B cell (primary cell): ENCODE measurements at regions not wholly inside any gene's neighbourhood (a gene's known extent, or its start where the extent isn't known, plus 50 kb on each side); places are given as distances from the start of the nearest gene placed in this dataset.
A peak's percentile ranks its signal among the peaks of the same experiment; 100 is the strongest.

Experiments used
- ATAC-seq: fragments of 200-7000 bp; cut with Tn5 transposase; one replicate; pipeline ENCODE4 v1.10.0; 2021; ENCODE audit warnings: low read depth, mild to moderate bottlenecking, moderate number of reproducible peaks, moderate library complexity
- CTCF ChIA-PET: fragments of 350-600 bp; sonication (Branson Sonifier 250); formaldehyde crosslinking; loops from one replicate; lab custom pipeline; 2021; ENCODE audit warnings: antibody characterized with exemption, inconsistent platforms; lab: Charles Lee
- POLR2A ChIA-PET: fragments of 350-600 bp; sonication (Branson Sonifier 250); formaldehyde crosslinking; loops from one replicate; lab custom pipeline; 2021; ENCODE audit warnings: antibody characterized with exemption; lab: Charles Lee
- DNase-seq: peaks from one replicate; pipeline ENCODE4 v3.0.0; 2013
- H2AFZ ChIP-seq: 2 replicates; pipeline ENCODE4 v1.6.1; 2012; ENCODE audit warnings: mild to moderate bottlenecking, low read depth, low read length; ENCODE audit not compliant: insufficient read depth, poor library complexity, severe bottlenecking
- H3K27ac ChIP-seq, 2 donors: 1 replicate in 1 of 2; 2 replicates in 1 of 2; pipeline ENCODE4 v1.5.1; 2012 to 2013; ENCODE audit warnings: low read length in 2 of 2, mild to moderate bottlenecking in 2 of 2, moderate library complexity in 1 of 2
- H3K27me3 ChIP-seq, 4 experiments: fragments of 200-600 bp in 1 of 4; sonication (generic) in 1 of 4; replicated peaks in 1 of 4; 1 replicate in 2 of 4; 2 replicates in 2 of 4; pipeline versions ENCODE4 v1.6.1 to v1.7.0; 2013 to 2016; ENCODE audit warnings: low read length in 3 of 4, mild to moderate bottlenecking in 2 of 4, mixed read lengths in 1 of 4, moderate library complexity in 1 of 4; ENCODE audit not compliant: insufficient read depth in 4 of 4, control insufficient read depth in 3 of 4; ENCODE audit errors: control extremely low read depth in 1 of 4
- H3K36me3 ChIP-seq, 2 experiments: replicated peaks in 1 of 2; 1 replicate in 1 of 2; 2 replicates in 1 of 2; pipeline versions ENCODE4 v1.6.1 to v1.7.1; 2013; ENCODE audit warnings: low read length in 1 of 2; ENCODE audit not compliant: insufficient read depth in 2 of 2, control insufficient read depth in 1 of 2; ENCODE audit errors: control extremely low read depth in 1 of 2, extremely low read depth in 1 of 2
- H3K4me1 ChIP-seq, 2 donors: fragments of 200-600 bp in 1 of 2; sonication (generic) in 1 of 2; 1 replicate in 1 of 2; 2 replicates in 1 of 2; pipeline versions ENCODE4 v1.5.1 to v1.6.1; 2013 to 2017; ENCODE audit warnings: low read length in 2 of 2; ENCODE audit not compliant: control insufficient read depth in 2 of 2, insufficient read depth in 2 of 2
- H3K4me2 ChIP-seq: replicated peaks from 2 replicates; pipeline ENCODE3; 2012; ENCODE audit warnings: mild to moderate bottlenecking, low read depth, low read length; ENCODE audit not compliant: poor library complexity, severe bottlenecking
- H3K4me3 ChIP-seq, 5 experiments: fragments of 200-600 bp in 1 of 5; sonication (generic) in 1 of 5; 1 replicate in 3 of 5; 2 replicates in 2 of 5; pipeline versions ENCODE4 v1.5.1 to v1.7.0; 2011 to 2016; ENCODE audit warnings: low read length in 4 of 5, mild to moderate bottlenecking in 4 of 5, low read depth in 2 of 5, control low read depth in 1 of 5, moderate library complexity in 1 of 5; ENCODE audit not compliant: insufficient read depth in 1 of 5; ENCODE audit errors: control extremely low read depth in 1 of 5, extremely low read depth in 1 of 5
- H3K79me2 ChIP-seq: fragments of 200-600 bp; sonication (generic); one replicate; pipeline ENCODE4 v1.6.0; 2016; ENCODE audit warnings: low read length; ENCODE audit not compliant: control insufficient read depth, insufficient read depth
- H3K9ac ChIP-seq: fragments of 200-600 bp; sonication (generic); 2 replicates; pipeline ENCODE4 v1.6.1; 2017; ENCODE audit warnings: mild to moderate bottlenecking, low read length, moderate library complexity
- H3K9me3 ChIP-seq, 3 donors: one replicate each; pipeline versions ENCODE4 v1.6.1 to v1.7.1; 2013; ENCODE audit warnings: low read length in 2 of 3; ENCODE audit not compliant: control insufficient read depth in 2 of 3, insufficient read depth in 1 of 3; ENCODE audit errors: control extremely low read depth in 1 of 3
- H4K20me1 ChIP-seq: 2 replicates; pipeline ENCODE4 v1.6.0; 2012; ENCODE audit warnings: mild to moderate bottlenecking, low read length; ENCODE audit not compliant: insufficient read depth, control insufficient read depth, poor library complexity, severe bottlenecking
- H3K27ac Mint-ChIP-seq: one replicate; pipeline ENCODE4 v1.8.0; 2021; ENCODE audit warnings: mixed read lengths
- H3K27me3 Mint-ChIP-seq: one replicate; pipeline ENCODE4 v1.8.0; 2021; ENCODE audit warnings: mixed read lengths
- H3K4me1 Mint-ChIP-seq: one replicate; pipeline ENCODE4 v1.8.0; 2021; ENCODE audit warnings: mixed read lengths
- H3K4me3 Mint-ChIP-seq: one replicate; pipeline ENCODE4 v1.8.0; 2021; ENCODE audit warnings: mixed read lengths
- H3K9me3 Mint-ChIP-seq: one replicate; pipeline ENCODE4 v1.8.0; 2022; ENCODE audit warnings: mixed read lengths; ENCODE audit not compliant: insufficient read depth
- EZH2 ChIP-seq: IDR thresholded peaks from 2 replicates; pipeline ENCODE4 v1.6.1; 2012; ENCODE audit warnings: borderline replicate concordance, low read depth, mild to moderate bottlenecking, moderate library complexity, low read length; ENCODE audit not compliant: insufficient read depth, poor library complexity, severe bottlenecking
- WGBS: methylation state at CpG from one replicate; pipeline ENCODE4 v1.1.5; 2013; ENCODE audit warnings: missing lambda C conversion rate; ENCODE audit not compliant: insufficient coverage; 5-methylcytosine and 5-hydroxymethylcytosine counted together
- intact Hi-C: fragments of 100-400 bp; cut with micrococcal nuclease; formaldehyde crosslinking; loops from one replicate; pipeline ENCODE4 v1.10.0; 2022
- TF ChIP-seq, protein P1 (sequence below): fragments of 200-600 bp; IDR thresholded peaks from one replicate; pipeline ENCODE4 v1.8.0; 2022; ENCODE audit warnings: antibody characterized with exemption, mild to moderate bottlenecking

DNA sequence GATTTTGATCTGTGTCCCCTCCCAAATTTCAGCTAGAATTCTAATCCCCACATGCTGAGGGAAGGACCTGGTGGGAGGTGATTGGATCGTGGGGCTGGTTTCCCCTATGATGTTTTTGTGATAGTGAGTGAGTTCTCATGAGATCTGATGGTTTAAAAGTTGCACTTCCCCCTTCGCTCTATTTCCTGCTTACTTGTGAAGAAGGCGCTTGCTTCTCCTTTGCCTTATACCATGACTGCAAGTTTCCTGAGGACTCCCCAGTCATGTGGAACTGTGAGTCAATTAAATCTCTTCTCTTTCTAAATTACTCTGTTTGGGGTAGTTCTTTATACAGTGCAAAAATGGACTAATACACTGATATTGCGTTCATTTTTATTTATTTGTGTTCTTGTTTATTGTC lies 636.8 kb upstream of the LINC00305 start:
- Mint-ChIP-seq H3K4me1 (peaks cover 21% of the 10 kb centered on the region), H3K27ac (peak overlapping the region; percentile 16)
- no CpG with 5 or more reads among the region's 4 CpGs for WGBS

DNA sequence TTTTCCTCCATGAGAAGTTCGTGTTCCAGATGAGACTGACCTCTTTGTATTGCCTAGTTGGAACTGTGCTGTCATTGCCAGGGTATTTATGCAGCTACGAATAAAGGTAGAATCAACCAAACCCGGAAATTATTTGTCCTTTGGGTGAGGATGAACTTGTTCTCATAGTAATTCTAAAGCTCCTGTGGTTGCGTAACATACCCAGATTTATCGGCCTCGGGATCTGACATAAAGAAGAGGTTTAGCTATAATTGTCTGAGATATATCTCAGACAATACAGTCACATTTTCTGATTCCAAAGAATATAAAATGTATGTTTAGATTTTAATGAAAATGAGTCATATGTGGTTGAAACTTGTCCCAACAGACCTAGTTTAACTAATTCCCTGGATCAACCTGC lies 628.7 kb upstream of the LINC00305 start:
- no peak overlapping the region for H2AFZ ChIP-seq
- H3K4me1 ChIP-seq = no peaks in the 10 kb centered on the region
- H3K27me3 ChIP-seq = no peaks in the 10 kb centered on the region
- DNase-seq (no peak), ATAC-seq (no peak)
- H3K9me3 ChIP-seq = peaks cover 0 to 1% (median 0%) of the 10 kb centered on the region in 3 donors
- no peak overlapping the region for H3K27ac ChIP-seq
- intact Hi-C loops = no loop called here
- no peak overlapping the region for H3K4me2 ChIP-seq
- H4K20me1 ChIP-seq = no peaks in the 10 kb centered on the region
- Mint-ChIP-seq H3K4me1 (no peaks in the 10 kb centered on the region), H3K27ac (no peak overlapping the region), H3K4me3 (no peak overlapping the region), H3K27me3 (no peaks in the 10 kb centered on the region), H3K9me3 (peaks cover under 1% of the 10 kb centered on the region)
- no peaks in the 10 kb centered on the region for H3K36me3 ChIP-seq
- CTCF ChIA-PET = interaction anchor here (0.7 kb wide), 1 partner anchor 8 kb away, joined by 3 read pairs; no protein-coding TSS in a partner anchor
- POLR2A ChIA-PET = interaction anchor here (0.7 kb wide), 1 partner anchor 10 kb away, joined by 4 read pairs; no protein-coding TSS in a partner anchor
- H3K79me2 ChIP-seq = no peaks in the 10 kb centered on the region
- WGBS = 33% methylated on average over 1 of the region's 6 CpGs
- TF ChIP-seq, protein P1, sequence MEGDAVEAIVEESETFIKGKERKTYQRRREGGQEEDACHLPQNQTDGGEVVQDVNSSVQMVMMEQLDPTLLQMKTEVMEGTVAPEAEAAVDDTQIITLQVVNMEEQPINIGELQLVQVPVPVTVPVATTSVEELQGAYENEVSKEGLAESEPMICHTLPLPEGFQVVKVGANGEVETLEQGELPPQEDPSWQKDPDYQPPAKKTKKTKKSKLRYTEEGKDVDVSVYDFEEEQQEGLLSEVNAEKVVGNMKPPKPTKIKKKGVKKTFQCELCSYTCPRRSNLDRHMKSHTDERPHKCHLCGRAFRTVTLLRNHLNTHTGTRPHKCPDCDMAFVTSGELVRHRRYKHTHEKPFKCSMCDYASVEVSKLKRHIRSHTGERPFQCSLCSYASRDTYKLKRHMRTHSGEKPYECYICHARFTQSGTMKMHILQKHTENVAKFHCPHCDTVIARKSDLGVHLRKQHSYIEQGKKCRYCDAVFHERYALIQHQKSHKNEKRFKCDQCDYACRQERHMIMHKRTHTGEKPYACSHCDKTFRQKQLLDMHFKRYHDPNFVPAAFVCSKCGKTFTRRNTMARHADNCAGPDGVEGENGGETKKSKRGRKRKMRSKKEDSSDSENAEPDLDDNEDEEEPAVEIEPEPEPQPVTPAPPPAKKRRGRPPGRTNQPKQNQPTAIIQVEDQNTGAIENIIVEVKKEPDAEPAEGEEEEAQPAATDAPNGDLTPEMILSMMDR = no peak
- TF ChIP-seq EZH2 = no peak
- H3K9ac ChIP-seq = no peak overlapping the region
- no peak overlapping the region for H3K4me3 ChIP-seq

More for the DNA sequence above, 636.8 kb upstream of the LINC00305 start:
- H3K27ac ChIP-seq = peak overlapping the region in 1 of 2 donors; percentile 61
- TF ChIP-seq EZH2 = no peak
- TF ChIP-seq, protein P1 = no peak
- ChIA-PET CTCF (interaction anchor here (0.6 kb wide), 1 partner anchor 8 kb away, joined by 3 read pairs; no protein-coding TSS in a partner anchor), POLR2A (no interaction called here)
- no peak overlapping the region for H3K4me3 Mint-ChIP-seq
- H2AFZ ChIP-seq = peak overlapping the region; percentile 40
- no peaks in the 10 kb centered on the region for H4K20me1 ChIP-seq
- H3K4me2 ChIP-seq = peak overlapping the region; percentile 8
- no peaks in the 10 kb centered on the region for H3K36me3 ChIP-seq
- H3K4me3 ChIP-seq = peak overlapping the region in 1 of 5 experiments; percentile 38
- H3K9me3 Mint-ChIP-seq = peaks cover 9% of the 10 kb centered on the region
- H3K27me3 Mint-ChIP-seq = no peaks in the 10 kb centered on the region
- intact Hi-C loops = no loop called here
- peaks cover 0 to 4% (median 3%) of the 10 kb centered on the region in 3 donors for H3K9me3 ChIP-seq
- H3K9ac ChIP-seq = no peak overlapping the region
- DNase-seq (peak; percentile 32), ATAC-seq (peak; percentile 47)
- no peaks in the 10 kb centered on the region for H3K27me3 ChIP-seq
- peaks cover 5 to 12% of the 10 kb centered on the region in 2 donors for H3K4me1 ChIP-seq
- no peaks in the 10 kb centered on the region for H3K79me2 ChIP-seq
